ACHN (cell line): ENCODE measurements at regions not wholly inside any gene's neighbourhood (a gene's known extent, or its start where the extent isn't known, plus 50 kb on each side); places are given as distances from the start of the nearest gene placed in this dataset.

Experiments used
- DNase-seq: peaks from one replicate; pipeline ENCODE4 v3.0.0-alpha.2; 2015
- in situ Hi-C: cut with HindIII; loops from 2 replicates; pipeline ENCODE4 v1.10.0; 2017; ENCODE audit warnings: low sequenced_read_pairs, low pct_ligation_motif_present, low pct_unique_long_range_greater_than_20kb

DNA sequence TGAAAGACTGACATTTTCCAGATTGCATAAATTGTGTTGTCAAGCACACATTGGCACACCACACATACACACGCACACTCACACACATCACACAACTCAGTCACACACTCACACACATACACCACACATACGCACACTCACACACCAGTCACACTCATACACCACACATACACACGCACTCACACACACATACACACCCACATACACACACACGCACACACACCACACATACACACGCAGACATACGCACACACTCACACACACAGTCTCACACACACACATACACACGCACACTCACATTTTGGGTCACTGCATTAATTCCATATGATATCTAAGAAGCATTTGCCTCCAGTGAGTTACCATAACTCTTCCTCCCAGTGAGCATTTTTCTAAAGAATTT, 578.3 kb upstream of the FRG1 start:
- DNase-seq: no peak
- in situ Hi-C loops: no loop called here

DNA sequence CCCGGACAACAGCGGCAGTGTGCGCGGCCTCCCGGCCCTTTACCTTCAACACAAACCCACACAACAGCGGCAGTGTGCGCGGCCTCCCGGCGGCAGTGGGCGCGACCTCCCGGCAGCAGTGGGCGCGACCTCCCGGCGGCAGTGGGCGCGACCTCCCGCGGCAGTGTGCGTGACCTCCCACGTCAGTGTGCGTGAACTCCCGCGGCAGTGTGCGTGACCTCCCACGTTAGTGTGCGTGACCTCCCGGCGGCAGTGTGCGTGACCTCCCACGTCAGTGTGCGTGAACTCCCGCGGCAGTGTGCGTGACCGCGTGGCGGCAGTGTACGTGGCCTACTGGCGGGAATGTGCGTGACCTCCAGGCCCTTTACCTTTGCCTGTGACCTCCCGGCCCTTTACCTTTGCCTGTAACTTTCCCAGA, 576.6 kb upstream of the FRG1 start:
- in situ Hi-C loops: no loop called here
- DNase-seq: no peak

DNA sequence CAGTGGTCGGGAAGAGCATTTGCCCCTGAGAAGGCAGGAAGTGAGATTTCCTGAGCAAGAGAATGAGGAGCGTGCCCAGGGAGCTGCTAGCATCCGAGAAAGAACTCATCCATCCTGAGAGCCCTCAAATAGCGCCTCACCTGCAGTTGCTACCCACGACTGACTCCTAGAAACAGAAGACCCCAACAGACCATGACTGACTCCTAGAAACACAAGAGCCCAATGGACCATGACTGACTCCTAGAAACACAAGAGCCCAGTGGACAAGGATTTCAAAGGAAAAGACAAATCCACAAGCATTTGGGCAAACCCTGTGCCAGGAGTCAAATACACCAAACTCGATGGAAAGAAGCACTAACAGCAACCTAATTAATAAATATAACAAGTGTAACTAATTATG, 575.2 kb upstream of the FRG1 start:
- DNase-seq: no peak
- in situ Hi-C loops: no loop called here

DNA sequence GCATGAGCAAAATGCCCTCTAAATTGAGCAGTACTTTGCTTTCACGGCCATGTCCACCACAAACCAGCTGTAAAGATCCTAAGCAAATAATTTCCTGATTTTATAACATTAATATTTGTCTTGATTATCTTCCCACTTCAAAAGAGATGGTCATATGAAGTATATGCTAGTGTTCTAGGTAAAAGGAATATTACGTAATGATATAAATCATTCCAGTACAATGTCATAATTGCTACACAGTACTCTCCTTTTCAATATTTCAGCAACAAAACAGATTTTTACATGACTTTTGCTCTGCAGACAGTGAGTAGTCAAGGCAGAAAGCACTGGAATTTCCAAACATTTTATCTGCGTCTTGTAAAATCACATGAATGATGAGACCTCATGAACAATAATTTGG, 572.8 kb upstream of the FRG1 start:
- in situ Hi-C loops: no loop called here
- no peak for DNase-seq

DNA sequence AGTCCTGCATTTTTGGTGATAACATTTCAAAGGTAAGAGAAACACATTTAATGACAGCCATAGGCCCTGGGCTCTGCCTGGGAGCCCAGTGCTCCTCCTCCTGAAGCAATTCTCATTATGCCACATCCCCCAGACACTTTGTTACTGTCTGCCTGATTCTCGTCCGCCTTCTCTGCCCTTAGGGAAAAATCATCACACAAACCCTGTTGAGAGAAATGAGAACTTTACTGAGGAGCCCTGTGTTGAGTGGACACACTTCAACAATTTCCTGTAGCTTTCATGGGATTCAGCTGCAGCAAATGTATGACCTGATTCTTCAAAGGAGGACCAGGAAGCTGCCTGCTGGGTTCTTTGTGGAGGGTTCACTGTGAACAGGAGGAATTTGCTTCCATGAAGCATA, 566.5 kb upstream of the FRG1 start:
- in situ Hi-C loops: no loop called here
- no peak for DNase-seq

DNA sequence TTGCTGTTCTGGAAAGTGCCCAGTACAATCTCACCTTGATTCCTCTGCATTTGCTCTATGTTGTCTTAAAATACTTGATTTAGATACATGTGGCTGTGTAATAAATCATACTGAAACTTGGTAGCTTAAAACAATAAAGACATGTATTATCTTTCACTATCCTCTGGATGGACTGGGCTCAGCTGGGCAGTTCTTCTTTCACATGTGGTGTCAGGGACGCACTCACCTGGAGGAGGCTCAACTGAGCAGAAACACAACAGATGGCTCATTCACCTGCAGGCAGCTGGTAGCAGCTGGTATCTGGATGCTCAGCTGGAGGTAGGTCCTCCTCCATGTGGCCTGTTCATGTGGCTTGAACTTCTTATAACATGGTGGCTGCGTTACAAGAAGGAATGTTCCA, 563.8 kb upstream of the FRG1 start:
- DNase-seq: no peak
- in situ Hi-C loops: no loop called here

DNA sequence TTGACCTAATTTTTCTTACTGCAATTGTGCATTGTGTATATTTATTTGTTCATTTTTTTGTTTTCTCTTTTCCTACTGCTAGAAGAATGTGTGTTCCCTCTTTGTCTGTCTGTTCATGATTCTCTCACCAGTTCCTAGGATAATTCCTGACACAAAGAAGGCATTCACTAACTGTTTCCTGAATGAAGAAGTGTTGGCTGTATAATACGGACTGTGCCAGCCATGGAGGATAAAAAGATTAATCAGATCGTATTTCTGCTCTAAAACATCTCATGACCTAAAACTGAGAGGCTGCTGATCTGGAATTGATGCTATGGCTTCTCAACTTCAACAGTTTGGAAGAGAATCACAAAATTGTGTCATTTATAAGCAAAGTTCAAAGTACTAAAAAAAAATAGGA, 563.1 kb upstream of the FRG1 start:
- in situ Hi-C loops: no loop called here
- DNase-seq: no peak

DNA sequence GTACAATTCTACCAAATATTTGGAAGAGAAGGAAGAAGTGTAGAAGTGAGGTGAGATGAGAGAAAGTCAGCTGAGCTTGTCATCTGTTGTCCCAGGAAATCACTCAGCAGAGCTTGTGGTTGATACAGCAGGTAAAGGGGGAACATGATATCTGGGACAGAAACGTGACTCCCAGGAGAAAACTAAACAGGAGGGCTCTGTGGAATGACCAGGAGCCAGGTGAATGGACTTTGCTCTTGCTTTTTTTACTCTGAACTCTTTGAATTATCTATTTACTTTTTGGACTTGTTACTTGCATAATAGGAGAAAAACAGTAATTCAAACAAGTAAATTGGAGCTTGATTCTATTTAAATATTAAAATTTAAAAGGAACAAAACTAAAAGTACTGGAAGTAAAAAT, 555.6 kb upstream of the FRG1 start:
- in situ Hi-C loops: no loop called here
- DNase-seq: no peak

DNA sequence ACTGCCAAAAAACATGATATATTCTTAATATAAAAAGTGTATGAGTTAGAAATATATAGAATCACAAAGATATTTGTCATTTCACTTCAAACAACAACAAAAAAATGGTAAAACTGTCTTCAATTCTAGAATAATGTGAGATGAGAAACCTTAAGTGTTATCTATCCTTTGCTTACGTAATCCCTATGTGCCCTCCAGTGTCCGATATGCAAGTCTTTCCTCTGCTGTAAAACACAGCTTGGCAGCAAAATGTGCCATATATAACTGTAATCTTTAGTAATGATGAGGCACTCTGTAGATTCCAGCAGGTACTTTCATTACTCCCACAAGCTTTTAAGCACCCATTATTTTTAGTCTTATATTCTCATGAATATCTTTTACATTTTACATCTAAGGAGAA, 555.1 kb upstream of the FRG1 start:
- in situ Hi-C loops: no loop called here
- no peak for DNase-seq

DNA sequence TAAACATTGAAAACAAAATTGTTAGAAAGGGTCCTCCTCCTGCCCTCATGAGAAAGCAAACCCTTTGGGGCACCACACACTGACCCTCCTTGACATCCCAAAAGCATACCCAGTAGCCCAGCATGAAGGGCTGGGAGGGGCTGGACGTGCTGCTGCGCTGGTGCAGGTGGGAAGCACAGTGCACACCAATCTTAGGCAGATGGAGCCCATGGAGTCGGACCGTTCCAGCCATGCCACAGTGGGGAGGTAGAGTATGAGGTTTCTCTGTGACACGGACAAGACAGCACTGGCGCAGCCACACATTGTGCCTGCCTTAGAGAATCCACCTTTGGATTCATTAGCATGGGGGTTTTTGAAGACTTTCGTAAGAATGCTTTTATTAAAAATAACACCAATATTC, 544.2 kb upstream of the FRG1 start:
- DNase-seq: no peak
- in situ Hi-C loops: no loop called here

DNA sequence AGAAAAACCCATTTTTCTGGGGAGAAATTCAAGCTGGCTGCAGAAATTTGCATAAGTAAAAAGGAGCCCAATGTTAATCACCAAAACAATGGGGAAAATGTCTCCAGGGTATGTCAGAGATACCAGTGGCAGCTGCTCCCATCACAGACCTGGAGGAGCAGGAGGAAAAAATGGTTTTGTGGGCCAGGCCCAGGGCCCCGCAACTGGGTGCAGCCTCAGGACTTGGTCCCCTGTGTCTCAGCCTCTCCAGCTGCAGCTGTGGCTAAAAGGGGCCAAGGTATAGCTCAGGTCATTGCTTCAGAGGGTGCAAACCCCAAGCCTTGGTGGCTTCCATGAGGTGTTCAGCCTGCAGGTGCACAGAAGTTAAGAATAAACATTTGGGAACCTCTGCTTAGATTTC, 536.4 kb upstream of the FRG1 start:
- in situ Hi-C loops: no loop called here
- DNase-seq: no peak

DNA sequence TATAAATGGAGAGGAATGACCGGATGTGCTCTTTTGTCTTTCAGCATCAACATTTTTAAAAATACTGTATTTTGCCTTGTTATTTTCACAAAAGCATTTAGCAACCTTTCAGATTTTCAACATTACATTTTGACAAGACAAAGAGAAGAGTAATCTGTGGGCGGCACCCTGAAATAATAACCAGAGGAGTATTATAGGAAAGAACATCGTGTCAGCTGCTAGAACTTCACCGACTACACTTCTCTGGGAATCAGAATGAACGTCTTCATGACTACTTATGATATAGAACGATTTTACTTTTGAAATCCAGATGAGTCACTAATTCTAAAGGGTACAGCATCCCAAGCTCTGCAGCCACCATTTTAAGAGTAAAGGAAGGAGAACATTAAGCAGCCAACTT, 531.5 kb upstream of the FRG1 start:
- in situ Hi-C loops: no loop called here
- no peak for DNase-seq

DNA sequence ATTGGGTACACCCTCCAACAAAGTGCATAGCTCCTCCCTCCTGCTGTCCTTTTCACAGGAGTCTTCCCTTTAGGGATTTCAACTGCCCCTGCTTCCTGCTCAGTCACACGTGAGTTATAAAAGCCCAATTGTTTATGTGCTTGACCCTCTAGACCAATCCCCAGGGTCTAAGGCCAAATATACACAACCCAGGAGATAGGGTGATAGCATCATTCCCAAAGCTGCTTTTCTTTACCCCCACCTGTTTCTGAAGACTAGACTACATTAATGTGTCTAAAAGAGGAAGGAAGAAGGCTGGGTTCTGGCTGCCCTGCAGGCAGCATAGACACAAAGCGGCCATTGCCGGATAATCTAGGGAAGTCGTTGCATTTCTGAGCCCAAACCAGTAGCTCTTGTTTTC, 526.7 kb upstream of the FRG1 start:
- in situ Hi-C loops: no loop called here
- DNase-seq: no peak

DNA sequence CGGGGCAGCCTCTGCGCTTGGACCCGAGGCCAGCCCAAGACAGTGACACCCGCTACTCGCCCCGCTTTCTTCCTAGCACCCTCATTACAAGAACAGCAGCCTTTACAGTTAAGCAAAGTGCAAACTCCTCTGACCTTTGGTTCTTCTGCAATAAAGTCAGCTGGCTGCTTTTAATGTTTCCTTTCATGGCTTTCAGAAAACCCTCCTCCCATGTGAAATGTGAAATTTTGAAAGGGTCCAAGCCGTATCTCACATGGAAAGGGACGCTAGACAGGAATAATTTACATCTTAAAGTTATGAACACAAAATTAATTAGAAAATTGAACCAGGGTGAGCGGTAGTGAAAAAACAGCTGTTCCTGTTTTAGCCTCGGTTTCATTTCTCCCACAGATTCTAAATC, 520.1 kb upstream of the FRG1 start:
- no peak for DNase-seq
- in situ Hi-C loops: no loop called here

DNA sequence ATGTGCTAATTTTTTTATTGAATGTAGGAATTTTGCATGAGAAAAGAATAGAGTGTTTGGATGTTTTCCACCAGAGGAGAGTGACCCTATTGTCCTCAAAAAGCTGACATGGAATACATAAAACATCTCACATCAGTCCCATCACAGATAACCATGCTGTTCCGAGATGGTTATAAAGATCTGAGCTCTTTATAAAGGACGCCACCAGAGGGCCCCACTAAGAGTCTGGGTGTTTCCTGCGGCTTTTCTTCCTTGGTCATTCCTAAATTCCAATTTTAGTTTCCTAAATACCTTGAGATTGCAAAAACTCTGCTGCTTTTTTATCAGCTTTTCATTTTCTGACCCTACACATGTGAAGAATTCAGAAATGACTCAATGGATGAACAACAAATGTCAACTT, 504.5 kb upstream of the FRG1 start:
- no peak for DNase-seq
- in situ Hi-C loops: no loop called here

DNA sequence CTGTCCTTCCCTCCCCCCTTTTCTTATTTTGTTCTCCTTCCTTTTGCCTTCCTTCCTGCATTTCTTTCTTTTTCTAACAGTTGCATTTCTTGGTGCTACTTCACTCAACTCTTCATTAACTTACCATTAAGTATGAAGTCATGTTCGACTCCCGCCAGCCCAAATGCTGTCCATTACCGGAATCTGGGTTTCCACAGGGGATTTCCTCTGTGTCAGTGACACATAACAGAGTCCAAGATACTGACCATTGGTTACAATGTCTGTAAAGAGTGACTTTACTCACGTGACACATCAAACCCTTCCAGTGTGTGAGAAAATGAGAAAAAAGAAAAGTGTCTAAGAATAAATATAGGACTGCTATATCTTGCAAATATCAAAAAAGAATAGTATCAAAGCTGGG, 500.0 kb upstream of the FRG1 start:
- in situ Hi-C loops: no loop called here
- no peak for DNase-seq

DNA sequence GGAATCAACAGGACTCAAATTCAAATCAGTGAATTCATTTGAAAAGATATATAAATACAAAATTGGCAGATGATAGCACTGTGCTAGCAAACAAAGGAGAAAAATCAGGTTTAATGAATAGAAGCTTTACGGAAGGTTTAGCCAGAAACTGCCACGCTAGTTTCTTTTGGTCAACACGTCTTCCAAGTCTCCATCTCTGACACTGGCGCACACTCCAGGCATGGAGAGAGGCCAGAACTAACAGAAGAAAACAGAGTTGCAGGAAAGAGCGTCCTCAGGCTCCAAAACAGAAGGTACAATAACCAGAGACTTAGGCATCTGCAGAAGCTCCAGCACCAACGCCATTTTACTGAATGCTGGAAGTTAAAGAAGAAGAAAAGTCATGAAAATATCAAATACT, 497.3 kb upstream of the FRG1 start:
- DNase-seq: no peak
- in situ Hi-C loops: no loop called here

DNA sequence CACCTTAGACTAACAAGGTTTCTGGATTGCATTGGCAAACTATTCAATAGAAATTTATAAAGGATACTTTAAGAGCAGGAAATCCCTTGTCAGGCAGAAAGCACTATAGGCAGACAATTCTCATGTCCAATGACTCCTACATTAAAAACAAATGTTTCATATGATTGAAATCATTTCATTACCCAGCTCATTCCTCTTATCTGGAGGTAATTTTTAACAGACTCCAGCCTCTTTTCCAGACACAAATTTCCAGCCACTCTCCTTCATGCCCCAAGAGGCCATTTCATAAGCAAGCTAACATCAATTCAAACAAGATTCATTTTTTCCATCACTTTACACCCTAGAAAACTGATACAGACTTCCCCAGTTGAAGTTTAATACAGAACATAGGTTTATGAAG, 495.1 kb upstream of the FRG1 start:
- in situ Hi-C loops: no loop called here
- no peak for DNase-seq

DNA sequence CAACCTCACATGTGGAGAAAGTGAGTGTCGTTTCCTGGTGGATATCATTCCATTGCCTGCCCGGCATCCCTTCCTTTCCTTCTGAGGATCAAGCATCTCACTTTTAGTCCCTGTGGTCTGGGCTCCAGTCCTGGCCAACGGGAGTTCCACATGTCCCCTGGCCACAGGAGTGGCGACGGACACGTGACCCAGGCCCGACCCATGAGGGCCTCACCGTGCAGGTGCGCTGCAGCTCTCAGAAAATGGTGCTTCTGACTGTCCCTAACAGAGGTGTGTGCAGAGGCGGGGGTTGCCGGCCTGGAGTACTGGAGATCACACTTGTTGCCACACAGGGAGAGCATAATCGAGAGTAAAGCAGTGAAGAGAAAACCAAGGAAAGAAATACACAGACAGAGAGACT, 476.9 kb upstream of the FRG1 start:
- no peak for DNase-seq
- in situ Hi-C loops: no loop called here

DNA sequence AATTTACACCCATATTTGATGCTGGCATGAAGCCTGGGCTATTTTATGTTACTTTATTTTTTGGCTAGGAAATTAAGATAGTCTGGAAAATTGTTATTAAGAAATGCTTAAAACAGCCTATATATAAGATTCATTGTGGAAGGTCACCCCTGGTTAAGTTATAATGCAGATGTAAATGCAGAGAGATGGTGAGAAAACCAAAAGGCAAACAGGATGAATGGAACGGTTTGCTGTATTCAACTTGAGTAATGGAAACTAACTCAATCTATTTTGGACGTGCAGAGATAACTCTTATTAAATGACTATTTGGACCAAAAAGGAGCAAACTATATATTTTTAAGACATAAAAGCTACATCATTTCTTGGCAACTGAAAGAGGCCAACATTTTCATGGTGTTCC, 446.3 kb upstream of the FRG1 start:
- in situ Hi-C loops: no loop called here
- no peak for DNase-seq

DNA sequence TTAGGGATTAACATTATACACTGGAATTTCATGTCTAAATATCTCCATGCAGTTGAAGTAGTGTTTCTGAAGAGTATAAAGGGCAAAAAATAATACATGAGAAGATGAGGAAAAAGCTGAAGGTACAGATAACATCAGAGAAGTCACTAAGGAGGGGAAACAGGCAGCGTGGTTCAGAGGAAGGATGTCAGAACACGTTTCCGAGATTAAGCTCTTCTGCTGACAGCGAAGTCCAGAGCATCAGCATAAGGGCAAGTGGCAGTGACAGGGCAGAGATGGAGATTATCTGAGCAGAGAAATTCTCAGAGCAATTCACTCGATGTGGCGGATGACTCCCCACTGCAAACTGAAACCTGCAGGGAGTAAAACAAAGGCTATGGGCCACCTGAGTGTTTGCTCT, 443.2 kb upstream of the FRG1 start:
- in situ Hi-C loops: no loop called here
- no peak for DNase-seq

DNA sequence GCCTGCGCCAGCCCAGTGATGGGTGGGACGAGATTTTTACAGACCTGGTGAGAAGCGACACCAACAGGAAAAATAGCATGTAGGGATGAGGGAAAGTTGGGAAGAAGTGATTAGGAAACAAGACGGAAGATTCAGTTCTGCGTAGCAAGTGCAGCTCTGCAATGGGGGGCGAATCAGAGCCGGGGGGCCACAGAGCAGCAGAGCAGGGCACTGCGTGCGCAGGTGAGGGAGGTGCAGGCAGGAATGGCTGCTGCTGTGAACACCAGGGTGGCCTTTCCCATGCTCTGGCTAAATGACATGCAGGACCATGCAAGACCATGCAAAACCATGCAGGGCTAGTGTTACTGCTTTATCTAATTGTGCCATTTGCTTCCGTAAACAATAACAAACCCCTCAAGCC, 442.7 kb upstream of the FRG1 start:
- in situ Hi-C loops: no loop called here
- no peak for DNase-seq
